ENCODE measurements at regions not wholly inside any gene's neighbourhood (a gene's known extent, or its start where the extent isn't known, plus 50 kb on each side); places are given as distances from the start of the nearest gene placed in this dataset.

DNA sequence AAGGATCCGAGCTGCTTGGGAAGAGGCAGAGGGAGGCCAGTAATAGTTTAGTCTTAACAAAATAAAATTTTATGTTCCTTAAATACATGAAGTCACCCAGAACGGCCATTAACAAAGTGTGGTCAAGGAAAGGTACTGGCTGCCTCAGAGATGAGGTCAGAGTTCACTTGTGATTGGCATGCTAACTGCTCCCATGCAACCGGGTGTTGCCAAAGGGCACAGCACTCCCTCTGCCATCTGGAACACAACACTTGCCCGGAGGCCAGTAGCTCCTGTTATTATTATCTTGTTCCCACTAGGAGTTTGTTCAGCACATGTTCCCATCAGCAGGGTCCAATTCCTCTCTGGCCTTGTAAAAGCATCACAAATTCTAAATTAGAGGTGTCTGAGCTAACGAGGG lies 207.0 kb downstream of the CYP26B1 start:
- no peak for TF ChIP-seq CTCF (IDR thresholded peaks at IDR 0.05; ENCODE audit: low read length)
- no peak for TF ChIP-seq EZH2 (optimal IDR thresholded peaks at IDR 0.05; ENCODE audit: low read depth, low read length)

Measured in MM.1S (cell line).